Ovary (tissue), 3 donors: ENCODE measurements at regions not wholly inside any gene's neighbourhood (a gene's known extent, or its start where the extent isn't known, plus 50 kb on each side); places are given as distances from the start of the nearest gene placed in this dataset.

Experiments used
- CTCF ChIP-seq, 3 donors: fragments of 450-650 bp in 2 of 3; fragments of 200-600 bp in 1 of 3; IDR thresholded peaks; one replicate each; pipeline versions ENCODE4 v1.5.1 to v1.8.0; 2016 to 2022; ENCODE audit warnings: antibody characterized with exemption in 3 of 3, mild to moderate bottlenecking in 1 of 3
- EP300 ChIP-seq: sonication (generic); formaldehyde crosslinking; IDR thresholded peaks from one replicate; pipeline ENCODE4 v1.6.1; 2017; ENCODE audit warnings: antibody characterized with exemption
- POLR2A ChIP-seq: fragments of 450-650 bp; IDR thresholded peaks from one replicate; pipeline ENCODE4 v1.6.1; 2017; ENCODE audit warnings: antibody characterized with exemption, mild to moderate bottlenecking, moderate library complexity
- donor health status: DM: no; HTN: no; CAD: no.

- TF ChIP-seq CTCF (IDR thresholded peaks at IDR 0.05) (no peak), POLR2A (no peak), EP300 (no peak)
Observed at GRCh38 chr12:58148976-58149375, 207.6 kb downstream of the ATP23 start.
